GM18861 (cell line): ENCODE measurements at regions not wholly inside any gene's neighbourhood (a gene's known extent, or its start where the extent isn't known, plus 50 kb on each side); places are given as distances from the start of the nearest gene placed in this dataset.
"Not testable (repeated sequence)": the region's sequence is repeated elsewhere in the genome, so short reads cannot be mapped to it uniquely, and the experiment has no call there.

Experiments used
- ATAC-seq: cut with Tn5 transposase; IDR thresholded peaks from one replicate; pipeline ENCODE4 v1.9.1; 2021; ENCODE audit not compliant: unreplicated experiment

GRCh38 chr2:180618570-180618969 lies 361.8 kb upstream of the UBE2E3 start:
- ATAC-seq = no peak

- ATAC-seq = no peak
Measured at GRCh38 chr2:180614776-180615175, 365.6 kb upstream of the UBE2E3 start.

- no peak for ATAC-seq
Measured at GRCh38 chr2:180609626-180610340, 370.6 kb upstream of the UBE2E3 start.

- ATAC-seq = no peak
Measured at GRCh38 chr2:180607514-180608049, 372.8 kb upstream of the UBE2E3 start.

- peak; percentile 67 for ATAC-seq
Measured at GRCh38 chr2:180604077-180604476, 376.3 kb upstream of the UBE2E3 start.

- ATAC-seq = no peak
Measured at GRCh38 chr2:180601016-180601415, 379.4 kb upstream of the UBE2E3 start.

- no peak for ATAC-seq
Measured at GRCh38 chr2:180599804-180600203, 380.6 kb upstream of the UBE2E3 start.

- ATAC-seq = no peak
Measured at GRCh38 chr2:180597179-180597578, 383.2 kb upstream of the UBE2E3 start.

- no peak for ATAC-seq
Measured at GRCh38 chr2:180596453-180596852, 384.0 kb upstream of the UBE2E3 start.

GRCh38 chr2:180591947-180592346 lies 388.5 kb upstream of the UBE2E3 start:
- no peak for ATAC-seq

- ATAC-seq = not testable (repeated sequence)
Measured at GRCh38 chr2:180591093-180591781, 389.2 kb upstream of the UBE2E3 start.

- no peak for ATAC-seq
Measured at GRCh38 chr2:180583441-180584140, 396.8 kb upstream of the UBE2E3 start.

- no peak for ATAC-seq
Measured at GRCh38 chr2:180579388-180579787, 401.0 kb upstream of the UBE2E3 start.

GRCh38 chr2:180578441-180578840 lies 402.0 kb upstream of the UBE2E3 start:
- ATAC-seq = no peak

- no peak for ATAC-seq
Measured at GRCh38 chr2:180577567-180577966, 402.8 kb upstream of the UBE2E3 start.

- no peak for ATAC-seq
Measured at GRCh38 chr2:180573951-180574350, 406.5 kb upstream of the UBE2E3 start.

- no peak for ATAC-seq
Measured at GRCh38 chr2:180572346-180572745, 408.1 kb upstream of the UBE2E3 start.

GRCh38 chr2:180571559-180571958 lies 408.8 kb upstream of the UBE2E3 start:
- ATAC-seq = no peak

- ATAC-seq = no peak
Measured at GRCh38 chr2:180570864-180571263, 409.5 kb upstream of the UBE2E3 start.

- ATAC-seq = no peak
Measured at GRCh38 chr2:180564051-180564450, 416.4 kb upstream of the UBE2E3 start.

- ATAC-seq = no peak
Measured at GRCh38 chr2:180562378-180562777, 418.0 kb upstream of the UBE2E3 start.

- ATAC-seq = no peak
Measured at GRCh38 chr2:180559771-180560170, 420.6 kb upstream of the UBE2E3 start.
